PFSK-1 (cell line): ENCODE measurements at regions not wholly inside any gene's neighbourhood (a gene's known extent, or its start where the extent isn't known, plus 50 kb on each side); places are given as distances from the start of the nearest gene placed in this dataset.

Experiments used
- POLR2AphosphoS5 ChIP-seq: IDR thresholded peaks from 2 replicates; pipeline ENCODE4 v1.6.1; 2012; ENCODE audit warnings: low read depth, mild to moderate bottlenecking, control low read depth, low read length, moderate library complexity
- TAF1 ChIP-seq: IDR thresholded peaks from 2 replicates; pipeline ENCODE4 v1.6.1; 2012; ENCODE audit warnings: low read length, control low read depth, borderline replicate concordance; ENCODE audit not compliant: insufficient read depth
- TF ChIP-seq, protein P1 (sequence below), 2 experiments: IDR thresholded peaks; 2 replicates each; pipeline versions ENCODE4 v1.6.1 to v1.8.0; 2011 to 2012; ENCODE audit warnings: low read depth in 2 of 2, low read length in 2 of 2, control low read depth in 1 of 2, inconsistent platforms in 1 of 2, mild to moderate bottlenecking in 1 of 2, moderate library complexity in 1 of 2; ENCODE audit not compliant: insufficient read depth in 1 of 2

DNA sequence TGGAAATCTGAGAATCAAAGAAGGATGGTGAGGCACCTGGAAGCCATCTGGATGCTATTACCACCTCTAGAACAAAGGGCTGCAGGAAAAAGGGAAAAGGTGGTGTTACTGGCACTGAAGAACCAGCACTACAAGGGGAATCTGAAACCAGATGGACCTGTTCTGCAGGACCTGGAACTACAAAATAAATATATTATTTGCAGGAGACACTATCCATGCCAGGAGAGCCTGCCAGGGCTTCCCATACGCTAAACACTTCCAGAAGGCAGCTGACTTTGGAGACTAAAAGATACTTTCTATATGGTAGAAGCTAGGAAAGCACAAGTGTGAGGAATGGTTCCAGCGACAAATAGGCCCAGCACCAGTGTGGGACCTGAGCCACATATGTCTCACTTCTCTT is 83.4 kb upstream of the POU1F1 start:
- TF ChIP-seq TAF1, result no peak
- TF ChIP-seq POLR2AphosphoS5, result no peak
- TF ChIP-seq, protein P1, sequence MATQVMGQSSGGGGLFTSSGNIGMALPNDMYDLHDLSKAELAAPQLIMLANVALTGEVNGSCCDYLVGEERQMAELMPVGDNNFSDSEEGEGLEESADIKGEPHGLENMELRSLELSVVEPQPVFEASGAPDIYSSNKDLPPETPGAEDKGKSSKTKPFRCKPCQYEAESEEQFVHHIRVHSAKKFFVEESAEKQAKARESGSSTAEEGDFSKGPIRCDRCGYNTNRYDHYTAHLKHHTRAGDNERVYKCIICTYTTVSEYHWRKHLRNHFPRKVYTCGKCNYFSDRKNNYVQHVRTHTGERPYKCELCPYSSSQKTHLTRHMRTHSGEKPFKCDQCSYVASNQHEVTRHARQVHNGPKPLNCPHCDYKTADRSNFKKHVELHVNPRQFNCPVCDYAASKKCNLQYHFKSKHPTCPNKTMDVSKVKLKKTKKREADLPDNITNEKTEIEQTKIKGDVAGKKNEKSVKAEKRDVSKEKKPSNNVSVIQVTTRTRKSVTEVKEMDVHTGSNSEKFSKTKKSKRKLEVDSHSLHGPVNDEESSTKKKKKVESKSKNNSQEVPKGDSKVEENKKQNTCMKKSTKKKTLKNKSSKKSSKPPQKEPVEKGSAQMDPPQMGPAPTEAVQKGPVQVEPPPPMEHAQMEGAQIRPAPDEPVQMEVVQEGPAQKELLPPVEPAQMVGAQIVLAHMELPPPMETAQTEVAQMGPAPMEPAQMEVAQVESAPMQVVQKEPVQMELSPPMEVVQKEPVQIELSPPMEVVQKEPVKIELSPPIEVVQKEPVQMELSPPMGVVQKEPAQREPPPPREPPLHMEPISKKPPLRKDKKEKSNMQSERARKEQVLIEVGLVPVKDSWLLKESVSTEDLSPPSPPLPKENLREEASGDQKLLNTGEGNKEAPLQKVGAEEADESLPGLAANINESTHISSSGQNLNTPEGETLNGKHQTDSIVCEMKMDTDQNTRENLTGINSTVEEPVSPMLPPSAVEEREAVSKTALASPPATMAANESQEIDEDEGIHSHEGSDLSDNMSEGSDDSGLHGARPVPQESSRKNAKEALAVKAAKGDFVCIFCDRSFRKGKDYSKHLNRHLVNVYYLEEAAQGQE (IDR thresholded peaks at IDR 0.05; ENCODE audit: insufficient read depth in 1 of 2, low read depth in 2 of 2, low read length in 2 of 2), result no peak
